ENCODE measurements at regions not wholly inside any gene's neighbourhood (a gene's known extent, or its start where the extent isn't known, plus 50 kb on each side); places are given as distances from the start of the nearest gene placed in this dataset.

GRCh38 chr20:7085467-7085866 lies 318.0 kb downstream of the BMP2 start:
- dilution Hi-C loops (cut with HindIII; ENCODE audit: low sequenced_read_pairs, unreplicated experiment): no loop called here
- in situ Hi-C loops (cut with MboI; ENCODE audit: low sequenced_read_pairs): no loop called here
- Histone ChIP-seq H2BK15ac (ENCODE audit: low read depth, low read length) (no peak overlapping the region), H3K4me1 (ENCODE audit: control insufficient read depth, insufficient read depth, low read length) (no peaks in the 10 kb centered on the region), H4K8ac (ENCODE audit: low read depth in 2 of 2, low read length in 2 of 2) (no peak overlapping the region), H3K27ac (ENCODE audit: insufficient read depth, low read length) (no peak overlapping the region), H3K14ac (replicated peaks; ENCODE audit: low read depth, low read length) (no peak overlapping the region), H2AK5ac (ENCODE audit: low read depth, low read length) (no peak overlapping the region), H3K27me3 (ENCODE audit: control insufficient read depth, insufficient read depth, low read length) (no peaks in the 10 kb centered on the region), H2AFZ (replicated peaks; ENCODE audit: low read length, poor library complexity) (no peak overlapping the region), H3K9me1 (ENCODE audit: insufficient read depth, low read length) (no peaks in the 10 kb centered on the region), H2BK120ac (ENCODE audit: low read depth, low read length) (no peak overlapping the region), H2AK9ac (replicated peaks; ENCODE audit: low read depth, low read length, poor library complexity) (no peak overlapping the region), H3K9me3 (ENCODE audit: control insufficient read depth, insufficient read depth, low read length) (no peaks in the 10 kb centered on the region), H4K91ac (ENCODE audit: insufficient read depth, low read depth, low read length) (no peak overlapping the region), H3K4me2 (ENCODE audit: low read depth, low read length) (no peak overlapping the region), H3K4ac (ENCODE audit: low read depth, low read length) (no peak overlapping the region), H3K36me3 (ENCODE audit: control insufficient read depth, insufficient read depth, low read length) (no peaks in the 10 kb centered on the region), H2BK20ac (ENCODE audit: low read depth, low read length) (no peak overlapping the region), H3K18ac (ENCODE audit: low read depth, low read length) (no peak overlapping the region), H3K79me1 (ENCODE audit: low read depth in 1 of 2, low read length in 2 of 2) (no peaks in the 10 kb centered on the region), H3K4me3 (ENCODE audit: insufficient read depth, low read depth, low read length) (no peak overlapping the region), H3K23ac (ENCODE audit: low read depth, low read length) (no peak overlapping the region), H2BK5ac (ENCODE audit: low read depth, low read length, poor library complexity, severe bottlenecking) (no peak overlapping the region), H3K9ac (ENCODE audit: low read depth, low read length) (no peak overlapping the region), H4K20me1 (ENCODE audit: insufficient read depth, low read length) (no peaks in the 10 kb centered on the region), H4K5ac (ENCODE audit: low read depth, low read length) (no peak overlapping the region), H3K56ac (ENCODE audit: extremely low read depth, insufficient read depth, low read length) (no peak overlapping the region)
- DNase-seq (no peak), ATAC-seq (ENCODE audit: low read depth) (no peak)
- no peak for TF ChIP-seq FOS (IDR thresholded peaks at IDR 0.05; ENCODE audit: low read depth, low read length)
- no peak for TF ChIP-seq MXI1 (IDR thresholded peaks at IDR 0.05; ENCODE audit: borderline replicate concordance, low read depth, low read length)
- no peak for TF ChIP-seq ELK1 (IDR thresholded peaks at IDR 0.05; ENCODE audit: borderline replicate concordance, low read depth, low read length)
- TF ChIP-seq RAD21 (IDR thresholded peaks at IDR 0.05; ENCODE audit: low read length): no peak
- TF ChIP-seq BHLHE40 (IDR thresholded peaks at IDR 0.05; ENCODE audit: low read depth, low read length): no peak
- no peak for TF ChIP-seq NFE2L2 (IDR thresholded peaks at IDR 0.05; ENCODE audit: low read depth, low read length)
- TF ChIP-seq MAZ (IDR thresholded peaks at IDR 0.05; ENCODE audit: borderline replicate concordance, low read depth, low read length): no peak
- TF ChIP-seq CTCF (conservative IDR thresholded peaks at IDR 0.05; ENCODE audit: low read depth, low read length): no peak
- TF ChIP-seq CEBPB (IDR thresholded peaks at IDR 0.05; ENCODE audit: low read depth, low read length): no peak
- TF ChIP-seq SMC3 (IDR thresholded peaks at IDR 0.05; ENCODE audit: low read depth, low read length): no peak
- TF ChIP-seq RCOR1 (IDR thresholded peaks at IDR 0.05; ENCODE audit: insufficient replicate concordance, low read length): no peak
- no peak for TF ChIP-seq CHD1 (IDR thresholded peaks at IDR 0.05; ENCODE audit: low read depth, low read length)
- TF ChIP-seq MAFK (IDR thresholded peaks at IDR 0.05; ENCODE audit: low read depth, low read length): no peak
- no peak for TF ChIP-seq USF2 (IDR thresholded peaks at IDR 0.05; ENCODE audit: low read depth, low read length)
- TF ChIP-seq POLR2A (IDR thresholded peaks at IDR 0.05; ENCODE audit: low read depth, low read length): no peak
- CTCF ChIA-PET: no interaction called here
- BruUV-seq (replicated peaks): no TSS peak
- intact Hi-C loops (cut with micrococcal nuclease): no loop called here
- WGBS, 2 experiments (ENCODE audit: extremely low coverage in 2 of 2, insufficient read length in 1 of 2): no CpG with 5 or more reads among the region's 1 CpG
- POLR2A ChIA-PET (ENCODE audit: unreplicated experiment): no interaction called here
